HEK293T (cell line): ENCODE measurements at regions not wholly inside any gene's neighbourhood (a gene's known extent, or its start where the extent isn't known, plus 50 kb on each side); places are given as distances from the start of the nearest gene placed in this dataset.

Experiments used
- SP1 ChIP-seq: fragments of 450-650 bp; IDR thresholded peaks from 2 replicates; pipeline ENCODE4 v1.6.1; 2017
- TF ChIP-seq, protein P1 (sequence below): fragments of 450-650 bp; IDR thresholded peaks from 2 replicates; pipeline ENCODE4 v1.6.1; 2016

DNA sequence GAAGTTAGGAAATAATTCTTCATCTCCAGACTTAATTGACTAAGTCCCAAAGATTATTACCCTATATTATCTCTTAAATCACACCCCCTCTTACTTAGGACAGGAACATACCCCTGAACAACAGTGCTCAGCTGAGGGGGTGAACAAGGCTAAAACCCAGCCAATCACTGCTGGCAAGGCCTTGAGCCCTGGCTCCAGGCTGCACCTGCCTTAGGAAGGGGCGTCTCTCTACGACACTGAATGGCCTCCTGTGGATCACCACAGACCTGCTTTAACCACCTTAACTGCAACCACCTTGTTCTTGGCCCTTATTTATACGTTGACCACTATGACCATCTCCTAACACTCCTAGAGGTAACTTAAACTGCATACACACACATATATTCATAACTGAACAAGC lies 267.4 kb upstream of the THBS1 start:
- TF ChIP-seq SP1 = no peak
- TF ChIP-seq, protein P1, sequence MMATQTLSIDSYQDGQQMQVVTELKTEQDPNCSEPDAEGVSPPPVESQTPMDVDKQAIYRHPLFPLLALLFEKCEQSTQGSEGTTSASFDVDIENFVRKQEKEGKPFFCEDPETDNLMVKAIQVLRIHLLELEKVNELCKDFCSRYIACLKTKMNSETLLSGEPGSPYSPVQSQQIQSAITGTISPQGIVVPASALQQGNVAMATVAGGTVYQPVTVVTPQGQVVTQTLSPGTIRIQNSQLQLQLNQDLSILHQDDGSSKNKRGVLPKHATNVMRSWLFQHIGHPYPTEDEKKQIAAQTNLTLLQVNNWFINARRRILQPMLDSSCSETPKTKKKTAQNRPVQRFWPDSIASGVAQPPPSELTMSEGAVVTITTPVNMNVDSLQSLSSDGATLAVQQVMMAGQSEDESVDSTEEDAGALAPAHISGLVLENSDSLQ = no peak
